ENCODE measurements at regions not wholly inside any gene's neighbourhood (a gene's known extent, or its start where the extent isn't known, plus 50 kb on each side); places are given as distances from the start of the nearest gene placed in this dataset.

- Mint-ChIP-seq H3K4me1 (peaks cover 0 to 10% (median 0%) of the 10 kb centered on the region in 3 donors), H3K27ac (no peak overlapping the region), H3K4me3 (no peak overlapping the region), H3K27me3 (peaks cover 3% of the 10 kb centered on the region), H3K36me3 (peaks cover 4% of the 10 kb centered on the region), H3K9me3 (peaks cover 0 to 2% (median 0%) of the 10 kb centered on the region in 3 donors)
Measured at GRCh38 chr2:217664761-217665160, 338.0 kb downstream of the TNS1 start.

- H3K4me3 Mint-ChIP-seq, result peak overlapping the region in 1 of 4 donors; percentile 42
Measured at GRCh38 chr2:217662984-217663602, 339.7 kb downstream of the TNS1 start.

GRCh38 chr2:217661378-217661777 lies 341.4 kb downstream of the TNS1 start:
- Mint-ChIP-seq H3K9me3 (no peaks in the 10 kb centered on the region), H3K27me3 (peaks cover 8% of the 10 kb centered on the region), H3K27ac (no peak overlapping the region), H3K4me1 (peaks cover 0 to 10% (median 0%) of the 10 kb centered on the region in 3 donors), H3K36me3 (peaks cover 2% of the 10 kb centered on the region), H3K4me3 (no peak overlapping the region)

More at GRCh38 chr2:217662984-217663602, 339.7 kb downstream of the TNS1 start:
- peaks cover 4% of the 10 kb centered on the region for H3K36me3 Mint-ChIP-seq
- no peak overlapping the region for H3K27ac Mint-ChIP-seq
- H3K4me1 Mint-ChIP-seq, result peaks cover 0 to 10% (median 0%) of the 10 kb centered on the region in 3 donors
- no peaks in the 10 kb centered on the region for H3K9me3 Mint-ChIP-seq
- H3K27me3 Mint-ChIP-seq, result peaks cover 3% of the 10 kb centered on the region

- Mint-ChIP-seq H3K27me3 (peaks cover 11% of the 10 kb centered on the region), H3K27ac (no peak overlapping the region), H3K36me3 (peaks cover 2% of the 10 kb centered on the region), H3K4me1 (peaks cover 0 to 10% (median 0%) of the 10 kb centered on the region in 3 donors), H3K4me3 (no peak overlapping the region), H3K9me3 (peaks cover 0 to 4% (median 0%) of the 10 kb centered on the region in 3 donors)
Measured at GRCh38 chr2:217660423-217660822, 342.4 kb downstream of the TNS1 start.

GRCh38 chr2:217658806-217659205 lies 344.0 kb downstream of the TNS1 start:
- no peak overlapping the region for H3K27ac Mint-ChIP-seq
- peaks cover 0 to 4% (median 0%) of the 10 kb centered on the region in 3 donors for H3K9me3 Mint-ChIP-seq
- no peak overlapping the region for H3K4me3 Mint-ChIP-seq
- peaks cover 0 to 10% (median 0%) of the 10 kb centered on the region in 3 donors for H3K4me1 Mint-ChIP-seq
- peaks cover 10% of the 10 kb centered on the region for H3K27me3 Mint-ChIP-seq
- no peaks in the 10 kb centered on the region for H3K36me3 Mint-ChIP-seq

- Mint-ChIP-seq H3K4me1 (peaks cover 0 to 10% (median 0%) of the 10 kb centered on the region in 3 donors), H3K27ac (no peak overlapping the region), H3K36me3 (no peaks in the 10 kb centered on the region), H3K27me3 (peaks cover 10% of the 10 kb centered on the region), H3K9me3 (peaks cover 0 to 4% (median 0%) of the 10 kb centered on the region in 3 donors), H3K4me3 (no peak overlapping the region)
Measured at GRCh38 chr2:217657252-217657651, 345.5 kb downstream of the TNS1 start.

GRCh38 chr2:217656316-217656715 lies 346.5 kb downstream of the TNS1 start:
- Mint-ChIP-seq H3K36me3 (no peaks in the 10 kb centered on the region), H3K9me3 (peaks cover 0 to 4% (median 0%) of the 10 kb centered on the region in 3 donors), H3K27me3 (peaks cover 10% of the 10 kb centered on the region), H3K4me3 (no peak overlapping the region), H3K27ac (no peak overlapping the region), H3K4me1 (peaks cover 0 to 8% (median 0%) of the 10 kb centered on the region in 3 donors)

- no peak overlapping the region for H3K27ac Mint-ChIP-seq
- no peaks in the 10 kb centered on the region for H3K36me3 Mint-ChIP-seq
- H3K9me3 Mint-ChIP-seq, result peaks cover 0 to 4% (median 0%) of the 10 kb centered on the region in 3 donors
- H3K27me3 Mint-ChIP-seq, result peaks cover 10% of the 10 kb centered on the region
- peaks cover 0 to 4% (median 0%) of the 10 kb centered on the region in 3 donors for H3K4me1 Mint-ChIP-seq
- H3K4me3 Mint-ChIP-seq, result no peak overlapping the region
Measured at GRCh38 chr2:217655651-217656050, 347.1 kb downstream of the TNS1 start.

- no peak overlapping the region for H3K27ac Mint-ChIP-seq
- no peaks in the 10 kb centered on the region for H3K4me1 Mint-ChIP-seq
- no peaks in the 10 kb centered on the region for H3K36me3 Mint-ChIP-seq
- no peak overlapping the region for H3K4me3 Mint-ChIP-seq
- peaks cover 10% of the 10 kb centered on the region for H3K27me3 Mint-ChIP-seq
- H3K9me3 Mint-ChIP-seq, result peaks cover 0 to 4% (median 0%) of the 10 kb centered on the region in 3 donors
Measured at GRCh38 chr2:217654168-217654567, 348.6 kb downstream of the TNS1 start.

GRCh38 chr2:217652761-217653639 lies 349.8 kb downstream of the TNS1 start:
- Mint-ChIP-seq H3K4me1 (no peaks in the 10 kb centered on the region), H3K36me3 (no peaks in the 10 kb centered on the region), H3K27ac (no peak overlapping the region), H3K4me3 (no peak overlapping the region), H3K27me3 (peaks cover 10% of the 10 kb centered on the region), H3K9me3 (peaks cover 0 to 6% (median 0%) of the 10 kb centered on the region in 3 donors)

- no peak overlapping the region for H3K27ac Mint-ChIP-seq
- no peaks in the 10 kb centered on the region for H3K36me3 Mint-ChIP-seq
- H3K4me1 Mint-ChIP-seq, result no peaks in the 10 kb centered on the region
- peaks cover 10% of the 10 kb centered on the region for H3K27me3 Mint-ChIP-seq
- H3K4me3 Mint-ChIP-seq, result peak overlapping the region in 1 of 4 donors; percentile 44
- H3K9me3 Mint-ChIP-seq, result peaks cover 0 to 3% (median 0%) of the 10 kb centered on the region in 3 donors
Measured at GRCh38 chr2:217650716-217651360, 352.0 kb downstream of the TNS1 start.

GRCh38 chr2:217650229-217650628 lies 352.6 kb downstream of the TNS1 start:
- peaks cover 10% of the 10 kb centered on the region for H3K27me3 Mint-ChIP-seq
- no peaks in the 10 kb centered on the region for H3K36me3 Mint-ChIP-seq
- no peaks in the 10 kb centered on the region for H3K4me1 Mint-ChIP-seq
- H3K9me3 Mint-ChIP-seq, result peaks cover 0 to 2% (median 0%) of the 10 kb centered on the region in 3 donors
- no peak overlapping the region for H3K4me3 Mint-ChIP-seq
- no peak overlapping the region for H3K27ac Mint-ChIP-seq

GRCh38 chr2:217647925-217648324 lies 354.9 kb downstream of the TNS1 start:
- no peak overlapping the region for H3K27ac Mint-ChIP-seq
- no peaks in the 10 kb centered on the region for H3K36me3 Mint-ChIP-seq
- peaks cover 8% of the 10 kb centered on the region for H3K27me3 Mint-ChIP-seq
- H3K9me3 Mint-ChIP-seq, result peaks cover 0 to 2% (median 0%) of the 10 kb centered on the region in 3 donors
- no peaks in the 10 kb centered on the region for H3K4me1 Mint-ChIP-seq
- no peak overlapping the region for H3K4me3 Mint-ChIP-seq

- Mint-ChIP-seq H3K9me3 (peaks cover 0 to 2% (median 0%) of the 10 kb centered on the region in 3 donors), H3K36me3 (no peaks in the 10 kb centered on the region), H3K4me1 (no peaks in the 10 kb centered on the region), H3K27me3 (peaks cover 8% of the 10 kb centered on the region), H3K27ac (no peak overlapping the region), H3K4me3 (no peak overlapping the region)
Measured at GRCh38 chr2:217647226-217647625, 355.6 kb downstream of the TNS1 start.

GRCh38 chr2:217645896-217646295 lies 356.9 kb downstream of the TNS1 start:
- H3K27ac Mint-ChIP-seq, result no peak overlapping the region
- H3K4me1 Mint-ChIP-seq, result no peaks in the 10 kb centered on the region
- H3K27me3 Mint-ChIP-seq, result peaks cover 8% of the 10 kb centered on the region
- H3K36me3 Mint-ChIP-seq, result no peaks in the 10 kb centered on the region
- peaks cover 0 to 2% (median 0%) of the 10 kb centered on the region in 3 donors for H3K9me3 Mint-ChIP-seq
- H3K4me3 Mint-ChIP-seq, result no peak overlapping the region

All from IgD-negative memory B cell (primary cell).